Liver (tissue), 2 donors: ENCODE measurements at regions not wholly inside any gene's neighbourhood (a gene's known extent, or its start where the extent isn't known, plus 50 kb on each side); places are given as distances from the start of the nearest gene placed in this dataset.

Experiments
- JUND ChIP-seq, 2 donors: IDR thresholded peaks; 2 replicates each; pipeline ENCODE4 v1.6.1; 2016; ENCODE audit warnings: antibody characterized with exemption in 2 of 2
- REST ChIP-seq: IDR thresholded peaks from 2 replicates; pipeline ENCODE4 v1.6.1; 2016; ENCODE audit warnings: antibody characterized with exemption, mild to moderate bottlenecking
- YY1 ChIP-seq: IDR thresholded peaks from 2 replicates; pipeline ENCODE4 v1.6.1; 2016; ENCODE audit warnings: antibody characterized with exemption, mild to moderate bottlenecking
- donor health status: healthy.

- TF ChIP-seq REST (no peak), JUND (IDR thresholded peaks at IDR 0.05) (no peak), YY1 (no peak)
Measured at GRCh38 chr5:93206203-93206602, 374.8 kb downstream of the NR2F1-AS1 start.
